BE2C (cell line): ENCODE measurements at regions not wholly inside any gene's neighbourhood (a gene's known extent, or its start where the extent isn't known, plus 50 kb on each side); places are given as distances from the start of the nearest gene placed in this dataset.
"Not testable (repeated sequence)": the region's sequence is repeated elsewhere in the genome, so short reads cannot be mapped to it uniquely, and the experiment has no call there.

Experiments
- DNase-seq: peaks from one replicate; pipeline ENCODE4 v3.0.0-alpha.2; 2020
- H3K27me3 ChIP-seq: fragments of 250-450 bp; sonication (Bioruptor Pico); 2 replicates; pipeline ENCODE4 v1.5.1; 2020; ENCODE audit warnings: mild to moderate bottlenecking
- H3K36me3 ChIP-seq: fragments of 250-450 bp; sonication (Bioruptor Pico); 2 replicates; pipeline ENCODE4 v1.5.1; 2020; ENCODE audit warnings: mild to moderate bottlenecking
- H3K4me1 ChIP-seq: fragments of 250-450 bp; sonication (Bioruptor Pico); 2 replicates; pipeline ENCODE4 v1.5.1; 2020
- H3K4me3 ChIP-seq: 2 replicates; pipeline ENCODE4 v1.5.1; 2011; ENCODE audit warnings: low read depth, low read length
- H3K9me3 ChIP-seq: fragments of 250-450 bp; sonication (Bioruptor Pico); 2 replicates; pipeline ENCODE4 v1.5.1; 2020
- TF ChIP-seq, protein P1 (sequence below): IDR thresholded peaks from 2 replicates; pipeline ENCODE4 v1.5.1; 2012; ENCODE audit warnings: mild to moderate bottlenecking, low read depth, low read length

DNA sequence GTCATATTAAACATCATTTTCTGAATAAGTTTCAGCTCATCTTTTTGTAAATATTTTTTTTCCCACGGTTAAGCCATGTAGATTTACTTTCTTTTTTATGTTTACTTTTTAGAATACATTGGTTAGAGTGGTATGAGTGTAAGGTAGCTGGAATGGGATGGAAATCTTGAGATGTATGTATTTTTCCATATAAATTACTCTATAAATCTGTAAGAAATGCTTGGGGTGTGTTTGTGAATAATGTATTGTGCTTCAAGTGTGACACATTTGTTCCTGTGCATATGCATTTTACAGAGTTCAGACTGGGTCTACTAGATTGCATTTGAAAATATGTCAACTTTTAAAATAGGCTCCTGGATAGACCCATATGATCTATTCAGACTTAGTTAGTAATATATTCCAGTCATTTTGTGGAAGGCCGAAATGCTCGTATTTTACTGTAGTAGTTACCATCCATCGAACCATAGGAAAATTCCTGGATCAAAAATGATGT is 756.8 kb downstream of the RAPGEF2 start:
- no peak overlapping the region for H3K4me3 ChIP-seq
- H3K27me3 ChIP-seq, result no peaks in the 10 kb centered on the region
- H3K36me3 ChIP-seq, result no peaks in the 10 kb centered on the region
- no peak for DNase-seq
- H3K4me1 ChIP-seq, result no peaks in the 10 kb centered on the region
- no peaks in the 10 kb centered on the region for H3K9me3 ChIP-seq
- TF ChIP-seq, protein P1, sequence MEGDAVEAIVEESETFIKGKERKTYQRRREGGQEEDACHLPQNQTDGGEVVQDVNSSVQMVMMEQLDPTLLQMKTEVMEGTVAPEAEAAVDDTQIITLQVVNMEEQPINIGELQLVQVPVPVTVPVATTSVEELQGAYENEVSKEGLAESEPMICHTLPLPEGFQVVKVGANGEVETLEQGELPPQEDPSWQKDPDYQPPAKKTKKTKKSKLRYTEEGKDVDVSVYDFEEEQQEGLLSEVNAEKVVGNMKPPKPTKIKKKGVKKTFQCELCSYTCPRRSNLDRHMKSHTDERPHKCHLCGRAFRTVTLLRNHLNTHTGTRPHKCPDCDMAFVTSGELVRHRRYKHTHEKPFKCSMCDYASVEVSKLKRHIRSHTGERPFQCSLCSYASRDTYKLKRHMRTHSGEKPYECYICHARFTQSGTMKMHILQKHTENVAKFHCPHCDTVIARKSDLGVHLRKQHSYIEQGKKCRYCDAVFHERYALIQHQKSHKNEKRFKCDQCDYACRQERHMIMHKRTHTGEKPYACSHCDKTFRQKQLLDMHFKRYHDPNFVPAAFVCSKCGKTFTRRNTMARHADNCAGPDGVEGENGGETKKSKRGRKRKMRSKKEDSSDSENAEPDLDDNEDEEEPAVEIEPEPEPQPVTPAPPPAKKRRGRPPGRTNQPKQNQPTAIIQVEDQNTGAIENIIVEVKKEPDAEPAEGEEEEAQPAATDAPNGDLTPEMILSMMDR, result no peak

DNA sequence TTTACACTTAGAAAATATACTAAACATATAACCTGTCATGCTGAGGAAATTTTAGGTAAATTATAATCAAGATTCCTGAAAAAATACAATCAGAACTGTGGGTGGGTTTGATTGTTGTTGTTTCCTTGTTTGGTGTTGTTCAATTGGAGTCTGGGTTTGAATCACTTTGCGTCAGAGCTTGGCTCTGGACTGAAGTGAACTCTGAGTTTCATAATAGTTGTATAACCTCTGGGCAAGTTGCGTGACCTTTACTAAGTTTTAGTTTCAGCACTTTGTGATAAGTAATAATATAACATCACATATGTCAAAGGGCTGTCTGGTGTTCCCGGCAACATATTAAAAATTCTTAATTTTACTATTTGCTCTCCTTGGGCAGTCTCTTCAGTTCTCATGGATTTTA is 758.1 kb downstream of the RAPGEF2 start:
- H3K36me3 ChIP-seq, result no peaks in the 10 kb centered on the region
- H3K27me3 ChIP-seq, result no peaks in the 10 kb centered on the region
- H3K4me3 ChIP-seq, result no peak overlapping the region
- TF ChIP-seq, protein P1, result no peak
- no peaks in the 10 kb centered on the region for H3K4me1 ChIP-seq
- no peak for DNase-seq
- no peaks in the 10 kb centered on the region for H3K9me3 ChIP-seq

DNA sequence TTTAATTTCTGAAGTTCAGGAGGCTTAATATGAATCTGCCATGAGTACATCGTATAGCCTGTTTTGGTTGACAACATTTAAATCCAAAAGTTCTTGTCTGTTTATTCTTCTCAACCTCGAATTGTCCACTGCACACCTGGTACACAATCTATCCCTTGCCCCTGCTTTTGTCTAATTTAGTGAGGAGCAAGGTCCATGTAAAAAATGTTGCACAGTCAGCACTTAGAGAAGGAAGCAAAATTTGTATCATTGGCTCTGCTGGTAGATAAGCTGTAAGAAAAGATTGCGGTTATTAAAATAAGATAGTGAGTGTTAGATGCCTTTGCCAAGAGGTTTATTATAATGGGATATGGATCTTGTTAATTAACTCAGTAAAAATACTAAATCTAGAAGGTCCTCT is 761.5 kb downstream of the RAPGEF2 start:
- no peak overlapping the region for H3K4me3 ChIP-seq
- no peak for DNase-seq

DNA sequence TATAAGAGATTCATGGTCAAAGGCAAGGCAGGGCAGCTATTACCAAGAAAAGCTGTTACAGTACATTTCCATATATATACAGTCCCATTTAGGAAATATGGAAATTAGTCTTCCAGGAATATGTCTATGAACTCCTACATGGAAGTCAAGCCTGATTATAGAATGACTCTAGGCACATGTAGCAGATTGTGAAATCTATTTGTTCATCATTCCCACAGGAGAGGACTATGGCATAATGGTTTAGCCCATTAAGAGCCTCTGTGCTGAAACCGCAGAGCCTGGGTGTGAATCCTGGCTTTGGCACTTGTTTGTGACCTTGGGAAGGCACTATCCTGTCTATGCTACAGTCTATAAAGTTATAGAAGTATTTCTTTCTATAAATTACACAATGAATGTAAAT is 764.8 kb downstream of the RAPGEF2 start:
- no peaks in the 10 kb centered on the region for H3K4me1 ChIP-seq
- no peaks in the 10 kb centered on the region for H3K9me3 ChIP-seq
- no peak overlapping the region for H3K4me3 ChIP-seq
- no peak for DNase-seq
- TF ChIP-seq, protein P1, result no peak
- no peaks in the 10 kb centered on the region for H3K27me3 ChIP-seq
- no peaks in the 10 kb centered on the region for H3K36me3 ChIP-seq

More for the DNA sequence above, 761.5 kb downstream of the RAPGEF2 start:
- H3K9me3 ChIP-seq, result no peaks in the 10 kb centered on the region
- H3K27me3 ChIP-seq, result no peaks in the 10 kb centered on the region
- H3K36me3 ChIP-seq, result no peaks in the 10 kb centered on the region
- no peaks in the 10 kb centered on the region for H3K4me1 ChIP-seq
- TF ChIP-seq, protein P1, result no peak

DNA sequence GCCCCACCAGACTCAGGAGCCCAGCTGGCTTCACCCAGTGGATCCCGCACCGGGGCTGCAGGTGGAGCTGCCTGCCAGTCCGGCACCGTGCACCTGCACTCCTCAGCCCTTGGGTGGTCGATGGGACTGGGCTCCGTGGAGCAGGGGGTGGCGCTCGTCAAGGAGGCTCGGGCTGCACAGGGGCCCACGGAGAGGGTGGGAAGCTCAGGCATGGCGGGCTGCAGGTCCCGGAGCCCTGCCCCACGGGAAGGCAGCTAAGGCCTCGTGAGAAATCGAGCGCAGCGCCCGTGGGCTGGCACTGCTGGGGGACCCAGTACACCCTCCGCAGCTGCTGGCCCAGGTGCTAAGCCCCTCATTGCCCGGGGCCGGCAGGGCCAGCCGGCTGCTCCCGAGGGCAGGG is 766.1 kb downstream of the RAPGEF2 start:
- H3K36me3 ChIP-seq, H3K4me3 ChIP-seq, H3K4me1 ChIP-seq, H3K9me3 ChIP-seq, DNase-seq, H3K27me3 ChIP-seq: not testable (repeated sequence)

DNA sequence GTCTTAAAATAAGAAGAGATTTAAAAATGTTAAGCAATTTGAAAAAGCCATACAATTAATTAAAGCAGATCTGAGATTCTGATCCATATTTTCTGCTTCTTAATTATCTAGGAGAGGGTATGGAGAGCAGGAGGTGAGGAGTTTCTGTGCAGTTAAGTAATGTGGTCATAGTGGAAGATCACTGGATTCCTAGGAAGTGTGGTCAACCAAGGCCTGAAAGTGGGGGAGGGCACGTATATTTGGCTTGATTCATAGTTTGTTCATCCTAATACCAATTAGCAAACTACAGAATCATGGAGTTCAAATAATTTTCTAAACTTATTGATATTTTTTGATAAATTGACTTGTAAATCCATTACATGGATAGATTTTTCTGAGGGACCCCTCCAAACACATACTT is 768.3 kb downstream of the RAPGEF2 start:
- no peak for DNase-seq
- H3K4me1 ChIP-seq, result no peaks in the 10 kb centered on the region
- H3K27me3 ChIP-seq, result no peaks in the 10 kb centered on the region
- TF ChIP-seq, protein P1, result no peak
- H3K36me3 ChIP-seq, result no peaks in the 10 kb centered on the region
- H3K9me3 ChIP-seq, result no peaks in the 10 kb centered on the region
- no peak overlapping the region for H3K4me3 ChIP-seq

DNA sequence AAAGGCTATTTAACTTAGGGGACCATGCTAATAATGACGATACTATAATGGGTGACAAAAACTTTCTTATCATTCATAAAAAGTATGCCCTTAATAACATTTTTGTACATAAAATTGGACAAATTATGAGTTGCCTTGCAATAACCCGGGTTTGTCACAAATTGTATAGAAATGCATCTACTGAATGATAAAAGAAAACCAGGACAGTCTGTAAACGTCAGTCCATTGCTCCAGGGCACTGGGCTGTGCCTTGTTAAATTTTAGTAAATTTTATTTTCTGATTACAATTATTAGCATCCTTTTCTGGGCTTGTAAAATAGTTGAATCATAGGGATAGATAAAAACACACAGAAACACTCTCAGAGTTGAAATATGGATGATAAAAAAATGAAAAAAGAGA is 778.3 kb downstream of the RAPGEF2 start:
- Histone ChIP-seq H3K27me3 (no peaks in the 10 kb centered on the region), H3K9me3 (no peaks in the 10 kb centered on the region)
- TF ChIP-seq, protein P1, result no peak

More for the DNA sequence above, 778.3 kb downstream of the RAPGEF2 start:
- no peak for DNase-seq
- Histone ChIP-seq H3K4me1 (peaks cover 7% of the 10 kb centered on the region; the same call in 1 of the 2 replicates), H3K36me3 (no peaks in the 10 kb centered on the region), H3K4me3 (no peak overlapping the region)
